ENCODE measurements at regions not wholly inside any gene's neighbourhood (a gene's known extent, or its start where the extent isn't known, plus 50 kb on each side); places are given as distances from the start of the nearest gene placed in this dataset.

- TF ChIP-seq CTCF (IDR thresholded peaks at IDR 0.05), result no peak
- TF ChIP-seq POLR2A (IDR thresholded peaks at IDR 0.05), result no peak
These were observed 189.4 kb downstream of the DLL1 start for GRCh38 chr6:170101281-170102035.

Measured in body of pancreas (tissue), 4 donors.